NCI-H146 treated with DMSO at 0.1 percent for 48 hours (cell line): ENCODE measurements at regions not wholly inside any gene's neighbourhood (a gene's known extent, or its start where the extent isn't known, plus 50 kb on each side); places are given as distances from the start of the nearest gene placed in this dataset.

Experiments
- DNase-seq: peaks from one replicate; lab custom pipeline; 2025; ENCODE audit not compliant: unreplicated experiment; lab: John Stamatoyannopoulos, UW

GRCh38 chr14:103206836-103207387, 83.7 kb downstream of the TNFAIP2 start:
- no peak for DNase-seq

GRCh38 chr14:103207388-103208072, 84.3 kb downstream of the TNFAIP2 start:
- no peak for DNase-seq

GRCh38 chr14:103209054-103209453, 85.8 kb downstream of the TNFAIP2 start:
- DNase-seq = no peak

DNA sequence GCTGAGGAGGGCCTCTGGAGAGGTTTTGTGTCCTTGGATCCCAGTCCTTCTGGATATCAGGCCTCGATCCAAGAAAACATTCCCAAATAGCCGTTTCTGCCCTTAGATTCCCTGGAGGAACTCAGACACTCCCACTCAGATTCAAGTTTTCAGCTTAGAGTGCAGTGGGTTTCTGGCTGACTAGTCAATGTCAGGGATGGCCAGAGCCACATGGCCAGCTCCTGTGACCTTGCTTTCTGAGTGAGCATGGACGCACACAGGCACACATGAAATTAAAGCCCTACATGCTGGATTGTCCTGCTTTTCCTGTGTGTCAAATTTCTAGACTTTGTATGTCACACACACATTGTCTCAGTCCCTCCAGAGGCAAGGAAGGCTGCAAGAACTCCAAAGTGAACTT, 86.2 kb downstream of the TNFAIP2 start:
- DNase-seq = no peak

GRCh38 chr14:103213331-103213730, 90.1 kb downstream of the TNFAIP2 start:
- DNase-seq = no peak

- DNase-seq = no peak
Measured at GRCh38 chr14:103214461-103214958, 91.2 kb downstream of the TNFAIP2 start.

GRCh38 chr14:103216399-103216798, 93.1 kb downstream of the TNFAIP2 start:
- no peak for DNase-seq

- DNase-seq = no peak
Measured at GRCh38 chr14:103216857-103217256, 93.6 kb downstream of the TNFAIP2 start.

- DNase-seq = no peak
Measured at GRCh38 chr14:103217538-103217937, 94.3 kb downstream of the TNFAIP2 start.

DNA sequence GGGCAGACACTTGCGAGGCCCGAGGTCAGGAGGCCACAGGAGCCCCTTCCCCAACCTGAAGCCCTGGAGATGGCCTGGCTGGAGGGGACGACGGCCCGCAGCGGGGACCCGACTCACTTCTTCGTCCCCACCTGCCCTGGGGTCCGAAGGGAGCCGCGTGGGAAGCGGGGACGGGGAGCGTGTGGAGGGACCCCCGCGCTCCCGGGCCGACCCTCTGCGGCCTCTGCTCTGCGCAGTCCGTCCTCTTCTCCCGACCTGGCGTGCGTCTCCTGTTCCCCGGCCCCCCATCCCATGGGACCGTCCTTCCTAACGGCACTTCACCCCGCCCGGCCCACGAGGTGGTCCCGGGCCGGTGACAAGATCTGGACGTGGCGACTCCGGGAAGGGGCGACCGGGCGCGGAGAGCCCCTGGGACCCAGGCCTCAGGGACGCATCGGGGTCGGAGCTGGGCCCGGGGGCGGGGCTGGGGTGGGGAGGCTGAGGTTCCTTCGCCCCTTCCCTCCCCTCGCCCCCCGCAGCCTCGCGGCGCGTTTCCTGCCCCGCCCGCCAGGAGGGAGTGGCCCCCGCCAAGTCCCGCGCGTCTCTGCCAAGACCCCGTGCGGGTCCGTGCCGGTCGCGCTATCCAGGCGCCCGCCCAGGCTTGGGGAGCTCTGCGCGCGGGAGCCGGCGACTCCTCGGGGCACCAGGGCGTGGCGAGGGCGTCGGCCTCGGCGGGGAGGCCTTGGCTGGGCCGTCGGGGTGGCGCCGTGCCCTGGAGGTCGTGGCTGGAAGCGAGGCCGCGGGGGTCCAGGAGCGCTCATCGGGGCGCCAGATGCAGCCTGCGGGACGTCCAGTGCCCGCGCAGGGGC, 97.1 kb downstream of the TNFAIP2 start:
- no peak for DNase-seq

DNA sequence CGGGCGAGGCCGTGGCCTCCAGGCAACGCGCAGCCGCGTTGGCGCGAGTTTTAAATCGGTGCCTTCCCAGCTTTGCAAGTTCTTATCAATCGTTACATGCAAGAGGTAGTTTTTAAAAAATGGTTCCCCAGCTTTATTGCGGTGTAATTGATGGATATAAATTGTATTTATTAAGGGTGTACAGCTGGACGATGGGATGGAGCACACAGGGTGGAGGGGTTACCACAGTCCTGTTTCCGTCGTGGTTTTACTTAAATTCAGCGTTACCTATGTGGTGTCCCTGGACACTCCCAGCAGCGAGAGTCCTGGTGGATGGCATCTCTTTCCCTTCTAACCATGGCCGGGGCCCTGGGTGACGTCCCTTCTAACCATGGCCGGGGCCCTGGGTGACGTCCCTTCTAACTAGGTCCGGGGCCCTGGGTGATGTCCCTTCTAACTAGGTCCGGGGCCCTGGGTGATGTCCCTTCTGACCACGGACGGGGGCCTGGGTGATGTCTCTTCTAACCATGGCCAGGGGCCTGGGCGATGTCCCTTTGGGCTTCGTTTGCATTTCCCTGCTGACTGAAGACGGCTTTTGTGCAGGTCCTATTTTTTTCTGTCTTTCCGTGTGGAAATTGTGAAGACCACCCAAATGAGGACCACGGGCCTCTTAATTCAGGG, 97.9 kb downstream of the TNFAIP2 start:
- no peak for DNase-seq

DNA sequence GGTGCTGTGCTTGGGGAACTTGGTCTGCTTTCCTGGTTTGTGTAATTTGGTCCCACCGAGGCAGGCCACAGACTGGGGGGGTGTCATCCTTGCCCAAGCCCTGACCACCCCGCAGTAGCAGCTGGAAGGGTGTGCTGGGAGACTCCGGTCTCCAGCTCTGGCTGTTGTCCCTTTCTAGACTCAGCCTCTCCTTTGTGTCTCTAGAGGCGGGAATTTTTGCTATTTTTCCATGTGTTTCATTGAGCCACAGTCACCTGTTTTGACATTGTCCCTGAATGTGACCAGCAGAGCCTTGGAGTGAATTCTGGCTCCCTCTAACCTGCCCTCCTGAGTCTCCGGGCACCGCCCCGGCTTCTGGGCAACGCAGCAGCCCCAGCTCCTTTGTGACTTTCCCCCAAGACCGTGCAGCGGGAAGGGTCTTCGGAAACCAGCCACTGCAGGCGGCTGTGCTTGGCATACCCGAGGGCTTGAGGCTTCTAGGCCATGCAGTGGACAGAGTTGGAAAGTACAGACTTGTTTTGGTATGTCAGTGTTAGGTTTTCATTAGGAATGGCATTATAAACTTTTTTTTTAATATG, 98.6 kb downstream of the TNFAIP2 start:
- DNase-seq = no peak

- DNase-seq = no peak
Measured at GRCh38 chr14:103223818-103224352, 100.6 kb downstream of the TNFAIP2 start.

DNA sequence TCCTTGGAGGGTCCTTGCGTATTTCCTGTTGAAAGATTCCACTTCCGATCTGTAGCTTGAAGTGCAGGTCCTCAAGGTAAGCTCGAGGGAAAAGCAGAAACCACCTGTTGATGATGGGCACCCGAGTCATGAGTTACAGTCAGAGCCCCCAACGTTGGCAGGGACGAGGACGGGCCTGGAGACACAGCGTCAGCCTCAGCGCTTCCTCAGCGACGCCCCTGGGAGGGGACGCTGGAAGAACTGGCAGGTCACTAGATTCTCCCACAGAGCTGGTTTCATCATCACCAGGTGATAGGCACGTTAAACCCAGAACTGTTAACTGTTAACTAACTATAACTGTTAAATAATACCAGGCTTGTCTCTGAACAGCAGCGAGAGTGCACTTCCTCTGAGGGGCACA, 101.8 kb downstream of the TNFAIP2 start:
- DNase-seq = no peak

- DNase-seq = no peak
Measured at GRCh38 chr14:103225476-103225875, 102.2 kb downstream of the TNFAIP2 start.

DNA sequence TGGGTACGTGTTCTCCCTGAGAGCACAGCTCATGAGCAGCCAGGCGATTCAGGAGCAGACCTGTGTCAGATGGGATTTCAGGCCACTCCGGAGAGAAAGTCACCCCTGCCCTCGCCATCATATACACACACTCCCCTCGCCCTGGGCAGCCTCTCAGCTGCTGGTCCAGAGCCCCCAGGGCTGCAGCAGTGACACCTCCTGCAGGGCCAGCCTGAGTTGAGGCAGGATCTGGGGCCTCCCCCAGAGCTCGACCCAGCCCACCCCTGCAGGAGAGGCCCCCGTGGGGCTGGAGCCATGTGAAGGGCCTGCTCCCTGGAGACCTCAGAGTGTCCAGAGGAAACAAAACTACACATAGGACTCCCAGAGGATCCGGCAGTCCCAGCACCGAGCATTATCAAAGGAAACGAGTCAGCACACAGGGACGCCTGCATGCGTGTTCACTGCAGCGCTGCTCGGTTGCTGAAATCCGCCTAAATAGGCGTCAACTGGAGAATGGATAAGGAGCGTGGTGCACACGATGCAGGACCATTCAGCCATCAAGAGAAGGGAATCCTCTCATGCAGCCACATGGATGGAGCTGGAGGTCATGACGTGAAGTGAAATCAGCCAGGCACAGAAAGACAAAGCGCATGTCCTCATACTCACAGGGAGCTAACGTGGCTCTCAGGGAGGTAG, 104.0 kb downstream of the TNFAIP2 start:
- DNase-seq = no peak

GRCh38 chr14:103228076-103228806, 105.0 kb downstream of the TNFAIP2 start:
- DNase-seq = no peak

DNA sequence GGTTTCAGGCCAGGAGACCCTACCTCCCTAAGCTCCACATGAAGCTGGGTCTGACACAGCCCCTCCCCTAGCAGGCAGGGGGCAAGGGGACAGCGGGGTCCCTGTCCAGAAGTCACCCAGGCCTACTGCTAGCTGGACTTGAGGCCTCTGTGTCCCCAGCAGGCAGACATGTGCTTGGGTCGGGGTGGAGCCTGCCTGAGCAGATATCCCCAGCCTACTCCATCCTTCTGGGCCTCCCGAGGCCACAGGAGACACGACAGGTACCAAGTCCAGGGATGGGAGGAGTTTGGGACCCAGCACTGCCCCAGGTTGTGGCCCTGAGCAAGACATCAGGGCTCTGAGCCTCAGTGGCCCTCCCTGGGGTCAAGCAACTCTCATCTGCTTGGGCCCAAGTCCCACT, 105.2 kb upstream of the EIF5 start:
- no peak for DNase-seq

DNA sequence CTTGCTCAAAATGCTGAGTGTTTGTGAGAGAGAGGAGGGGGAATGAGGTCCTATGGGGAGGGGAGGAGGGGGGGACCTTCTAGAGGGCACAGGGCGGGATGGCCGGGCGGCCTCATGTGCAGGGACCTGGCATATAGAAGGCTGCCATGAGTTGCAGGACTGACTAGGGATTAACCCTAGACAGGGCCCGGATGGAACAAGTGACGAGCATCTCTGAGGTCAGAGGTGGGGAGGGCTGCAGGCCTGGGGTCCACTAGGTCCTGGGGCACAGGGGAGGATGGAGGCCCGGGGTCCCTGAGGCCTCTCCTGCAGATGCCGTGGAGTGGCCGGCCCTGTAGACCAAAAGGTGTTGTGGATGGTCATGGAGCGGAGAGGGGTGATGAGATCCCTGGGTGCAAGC, 104.0 kb upstream of the EIF5 start:
- no peak for DNase-seq
